NCI-H524 (cell line): ENCODE measurements at regions not wholly inside any gene's neighbourhood (a gene's known extent, or its start where the extent isn't known, plus 50 kb on each side); places are given as distances from the start of the nearest gene placed in this dataset.
A peak's percentile ranks its signal among the peaks of the same experiment; 100 is the strongest.
"Not testable (repeated sequence)": the region's sequence is repeated elsewhere in the genome, so short reads cannot be mapped to it uniquely, and the experiment has no call there.

Source experiments
- DNase-seq, 2 experiments: peaks; one replicate each; lab custom pipeline; 2025; lab: John Stamatoyannopoulos, UW

GRCh38 chr2:64918220-64918886 lies 70.8 kb upstream of the SLC1A4 start:
- no peak for DNase-seq

GRCh38 chr2:64919261-64919660 lies 69.9 kb upstream of the SLC1A4 start:
- no peak for DNase-seq

DNA sequence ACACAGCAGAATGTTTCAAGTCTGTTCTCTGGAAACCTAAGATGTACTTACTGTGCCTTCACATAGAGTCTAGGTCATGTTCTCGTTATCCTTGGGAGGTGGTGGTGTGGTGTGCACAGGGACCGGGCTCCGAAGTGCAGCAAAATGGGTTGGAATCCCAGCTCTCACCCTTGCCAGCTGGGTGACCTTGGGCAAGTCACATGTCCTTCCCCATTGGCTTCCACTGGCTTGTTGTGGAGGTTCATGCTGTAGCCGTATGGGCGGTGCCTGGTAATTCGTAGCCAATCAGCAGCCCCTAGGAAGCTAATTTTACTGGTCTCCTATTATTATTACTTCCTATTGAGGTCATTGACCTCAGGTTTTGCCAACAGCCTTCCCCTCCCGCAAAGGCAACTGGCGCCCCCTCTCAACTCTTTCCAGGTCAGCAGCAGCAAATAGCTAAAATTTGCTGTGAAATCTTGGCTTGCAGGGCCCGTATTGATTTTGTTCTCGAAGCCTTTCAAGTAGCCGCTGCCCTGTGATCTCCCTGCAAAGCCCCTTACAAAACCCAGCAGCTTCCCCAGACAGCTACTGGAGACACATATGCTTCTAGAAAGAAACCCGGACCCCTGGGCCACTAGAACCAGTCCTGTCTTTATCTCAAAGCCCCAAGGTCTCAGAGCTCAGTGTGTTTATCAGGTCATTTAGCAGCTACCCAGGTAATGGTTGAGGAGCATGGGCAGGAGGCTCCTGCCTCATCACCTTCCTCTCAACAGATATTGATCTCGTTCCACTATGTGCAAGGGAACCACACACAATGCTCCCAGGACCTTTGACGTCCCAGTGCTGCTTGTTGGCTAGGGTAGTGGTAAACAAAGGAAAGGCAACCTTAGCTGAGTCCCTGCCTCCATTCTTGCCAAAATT lies 66.5 kb upstream of the SLC1A4 start:
- no peak for DNase-seq

- no peak for DNase-seq
Observed at GRCh38 chr2:64923385-64923710, 65.9 kb upstream of the SLC1A4 start.

DNA sequence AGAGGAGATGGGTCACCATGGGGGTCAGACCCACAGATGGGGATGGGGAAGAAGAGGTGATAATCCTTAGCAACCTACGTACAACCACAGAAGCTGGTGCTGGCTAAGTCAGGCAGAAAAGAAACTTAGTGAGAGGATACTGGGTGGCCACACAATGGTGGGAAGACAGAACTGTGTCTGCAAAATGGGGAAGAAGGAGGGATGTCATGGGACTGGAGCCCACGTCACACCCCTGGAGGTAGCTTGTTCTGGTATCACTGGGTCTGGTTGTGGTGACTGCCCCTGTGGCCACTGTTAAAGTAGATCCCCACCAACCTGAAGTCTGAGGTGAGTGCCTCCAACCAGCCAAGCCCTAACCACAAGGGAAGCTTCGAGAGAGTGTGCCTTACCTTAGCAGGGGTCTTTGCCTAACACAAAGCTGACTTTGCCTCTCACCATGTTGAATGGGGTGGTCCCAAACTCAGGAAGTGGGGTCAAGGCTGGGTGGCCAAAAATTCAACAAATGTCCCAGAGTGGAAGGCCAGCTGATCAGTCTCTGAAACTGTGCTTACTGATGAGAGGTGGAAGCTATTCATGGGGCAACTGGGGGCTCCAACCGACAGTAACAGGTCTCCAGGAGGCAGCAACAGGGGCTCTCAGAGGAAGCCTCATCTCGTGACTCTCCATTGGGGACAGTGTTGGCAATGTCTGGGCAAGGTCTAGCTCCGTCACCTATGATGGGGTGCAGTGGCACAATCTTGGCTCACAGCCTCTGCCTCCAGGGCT lies 64.8 kb upstream of the SLC1A4 start:
- no peak for DNase-seq

GRCh38 chr2:64925930-64926722 lies 63.1 kb upstream of the SLC1A4 start:
- not testable (repeated sequence) for DNase-seq

DNA sequence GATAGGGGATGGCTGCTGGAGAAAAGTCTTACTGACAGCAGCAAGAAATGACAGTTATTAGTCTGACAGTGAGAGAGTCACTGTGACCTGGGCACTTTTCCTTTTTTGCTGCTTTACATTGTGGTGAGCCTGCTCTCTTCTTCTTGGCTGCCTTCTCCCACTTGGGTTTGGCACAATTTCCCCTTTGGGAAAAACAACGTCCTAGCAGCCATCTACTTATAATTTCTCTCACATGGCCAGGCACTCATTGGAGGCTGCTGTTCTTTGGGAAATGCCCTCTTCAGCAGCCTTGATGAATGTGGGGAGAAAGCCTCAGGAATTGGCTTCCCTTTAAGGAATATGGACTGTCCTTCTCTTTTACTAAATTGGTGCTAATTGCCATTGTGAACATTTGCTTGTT lies 60.4 kb upstream of the SLC1A4 start:
- DNase-seq = no peak

DNA sequence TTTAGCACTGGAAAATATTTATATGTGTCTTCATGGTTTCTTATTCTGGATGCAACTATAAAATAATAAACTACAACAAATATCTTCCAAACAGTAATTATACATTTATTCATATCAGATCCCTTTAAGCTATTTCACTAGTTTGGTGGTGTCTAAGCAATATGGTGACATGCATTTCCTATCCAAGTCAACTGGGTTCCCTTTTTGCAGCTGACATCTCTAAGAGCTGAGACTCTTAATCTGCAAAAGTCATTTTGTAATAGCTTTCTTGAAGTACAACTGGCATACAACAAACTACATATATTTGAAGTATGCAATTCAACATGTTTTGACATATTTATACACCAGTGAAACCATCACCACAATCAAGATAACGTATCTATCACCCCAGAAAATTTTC lies 59.9 kb upstream of the SLC1A4 start:
- DNase-seq = no peak

DNA sequence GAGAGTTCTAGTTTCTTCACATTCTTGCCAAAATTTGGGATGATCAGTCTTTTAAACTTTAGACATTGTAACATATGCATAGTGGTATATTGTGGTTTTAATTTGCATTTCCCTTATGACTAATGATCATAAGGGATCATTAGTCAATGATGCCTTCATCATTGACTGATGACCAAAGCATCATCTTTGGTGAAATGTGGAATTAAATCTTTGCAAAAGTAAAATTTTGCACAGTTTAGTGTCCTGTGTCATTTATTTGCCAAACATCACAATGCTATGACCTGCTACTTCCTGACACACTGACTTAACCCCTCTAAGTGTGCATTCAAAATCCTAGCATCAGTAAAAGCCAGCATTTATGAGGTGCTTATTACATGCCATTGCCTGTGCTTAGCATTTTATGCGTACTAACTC lies 58.9 kb upstream of the SLC1A4 start:
- DNase-seq = no peak

GRCh38 chr2:64931246-64932115 lies 57.7 kb upstream of the SLC1A4 start:
- no peak for DNase-seq

GRCh38 chr2:64932116-64932370 lies 57.2 kb upstream of the SLC1A4 start:
- peak in 1 of 2 experiments; percentile 43 for DNase-seq

GRCh38 chr2:64932371-64933216 lies 56.6 kb upstream of the SLC1A4 start:
- DNase-seq = no peak

- no peak for DNase-seq
Observed at GRCh38 chr2:64934530-64934929, 54.7 kb upstream of the SLC1A4 start.

- no peak for DNase-seq
Observed at GRCh38 chr2:64936809-64937208, 52.4 kb upstream of the SLC1A4 start.

GRCh38 chr2:64937314-64937686 lies 51.9 kb upstream of the SLC1A4 start:
- not testable (repeated sequence) for DNase-seq

DNA sequence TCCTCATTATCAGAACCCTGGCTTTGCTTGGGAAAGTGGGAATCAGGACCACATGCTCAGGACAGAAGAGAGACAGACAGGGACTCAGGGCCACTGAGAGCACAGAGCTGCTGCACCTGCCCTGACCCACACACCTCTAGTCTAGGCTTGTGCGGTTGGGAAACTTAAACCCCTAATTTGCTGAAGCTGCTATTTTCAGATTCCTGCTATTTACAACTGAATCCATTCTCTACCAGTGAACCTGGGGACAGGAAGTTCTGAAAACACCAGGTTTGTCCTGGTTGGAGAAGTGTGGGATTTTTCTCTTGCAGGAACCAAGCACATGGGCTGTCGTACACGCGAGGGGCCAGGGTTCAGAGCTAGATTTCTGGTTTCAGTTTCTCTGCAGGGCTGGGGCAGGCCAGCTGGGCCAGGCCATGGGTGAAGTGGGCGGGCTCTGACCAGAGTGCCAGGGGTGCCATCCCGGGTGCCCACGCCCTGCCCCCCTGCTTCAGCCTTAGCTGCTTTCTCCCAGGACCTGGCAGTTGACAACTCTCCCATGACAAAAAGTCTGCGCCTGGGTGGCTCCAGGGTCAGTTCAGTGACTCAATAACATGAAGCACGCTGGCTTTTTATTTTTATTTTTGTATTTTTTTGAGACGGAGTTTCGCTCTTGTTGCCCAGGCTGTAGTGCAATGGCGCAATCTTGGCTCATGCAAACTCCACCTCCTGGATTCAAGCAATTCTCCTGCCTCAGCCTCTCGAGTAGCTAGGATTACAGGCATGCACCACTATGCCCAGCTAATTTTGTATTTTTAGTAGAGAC lies 51.3 kb upstream of the SLC1A4 start:
- no peak for DNase-seq

- no peak for DNase-seq
Observed at GRCh38 chr2:64938607-64939285, 50.5 kb upstream of the SLC1A4 start.

DNA sequence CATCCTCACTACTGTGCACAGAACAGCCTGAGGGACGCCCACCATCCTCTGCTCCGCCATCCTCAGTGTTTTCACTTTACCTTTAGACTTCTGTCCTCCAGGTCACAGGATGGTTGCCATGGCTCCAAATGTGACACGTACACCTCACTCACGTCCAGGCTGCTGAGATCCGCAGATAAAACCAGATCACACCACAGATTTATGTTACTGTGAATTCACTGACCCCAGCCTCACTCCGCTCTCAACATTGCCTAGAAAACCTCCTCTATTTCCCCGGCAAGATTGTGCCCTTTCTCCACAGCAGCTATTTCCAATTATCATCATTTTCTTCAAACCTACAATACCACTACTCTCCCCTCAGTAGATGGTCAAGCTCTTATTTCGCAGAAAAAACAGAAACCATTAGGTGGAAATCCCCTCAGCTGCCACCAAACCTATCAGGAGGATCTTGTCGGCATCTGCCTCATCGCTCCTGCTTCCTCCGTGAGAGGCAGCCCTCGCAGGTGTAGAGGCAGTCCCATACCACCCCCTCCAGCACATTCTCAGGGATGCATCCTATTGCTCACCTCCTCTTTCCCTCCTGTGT lies 49.8 kb upstream of the SLC1A4 start:
- DNase-seq = no peak
